Astrocyte of the spinal cord (primary cell): ENCODE measurements at regions not wholly inside any gene's neighbourhood (a gene's known extent, or its start where the extent isn't known, plus 50 kb on each side); places are given as distances from the start of the nearest gene placed in this dataset.

Experiments used
- DNase-seq: peaks from one replicate; pipeline ENCODE4 v3.0.0; 2011; ENCODE audit warnings: low read depth, low spot score
- H3K4me3 ChIP-seq: 2 replicates; pipeline ENCODE4 v1.5.1; 2011; ENCODE audit warnings: low read depth, mild to moderate bottlenecking, low read length, moderate library complexity
- CTCF ChIP-seq: IDR thresholded peaks from 2 replicates; pipeline ENCODE4 v1.5.1; 2012; ENCODE audit warnings: low read depth, mild to moderate bottlenecking, low read length, inconsistent platforms
- in situ Hi-C: cut with HindIII; loops from 2 replicates; pipeline ENCODE4 v1.10.0; 2017; ENCODE audit warnings: low sequenced_read_pairs

DNA sequence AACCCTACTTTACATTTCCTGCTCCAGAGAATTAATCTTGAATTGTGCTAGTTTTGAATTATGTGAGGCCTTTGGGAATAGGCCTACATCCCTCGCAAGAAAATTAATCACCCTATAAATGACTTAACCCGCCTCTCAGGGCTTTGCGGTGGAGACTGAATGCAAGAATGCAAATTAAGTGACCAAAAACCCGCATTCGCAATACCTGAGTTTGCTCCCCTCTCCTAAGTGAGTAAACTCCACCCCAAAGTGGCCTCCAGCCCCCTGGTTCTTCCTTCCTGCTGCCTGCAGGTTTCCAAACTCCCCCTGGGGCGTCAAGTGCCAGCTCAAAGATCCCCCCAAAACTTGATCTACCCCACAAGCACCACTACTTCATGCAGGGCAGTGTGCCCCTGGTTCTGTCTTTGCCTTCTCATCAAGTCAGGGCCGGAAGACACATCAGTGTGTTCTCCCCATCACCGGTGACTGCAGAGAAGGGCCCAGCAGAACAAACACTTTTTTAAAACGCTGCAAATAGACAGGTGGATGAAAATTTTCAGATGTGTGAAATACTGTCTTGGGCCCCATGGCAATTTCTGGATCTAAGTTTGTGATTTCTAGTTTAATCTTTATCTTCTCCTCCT lies 644.7 kb downstream of the VRK1 start:
- TF ChIP-seq CTCF: no peak

DNA sequence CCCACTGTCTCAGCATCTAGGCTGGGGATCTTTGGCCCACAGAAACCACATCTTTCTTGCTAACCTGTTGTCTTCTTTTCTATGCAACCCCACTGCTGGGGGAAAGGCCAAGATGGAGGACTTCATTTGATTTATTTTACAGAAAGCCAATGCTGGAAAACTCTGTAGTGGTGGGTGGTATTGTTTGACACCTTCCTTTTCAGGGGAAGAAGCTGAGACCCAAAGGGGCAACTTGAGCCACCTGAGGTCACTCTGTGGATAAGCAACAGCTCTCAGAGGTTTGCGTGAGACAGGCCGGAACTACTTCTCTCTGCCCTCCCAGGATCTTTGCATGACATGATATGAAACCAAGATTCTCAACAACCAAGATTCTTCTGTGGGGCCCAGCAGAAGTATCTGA lies 645.2 kb downstream of the VRK1 start:
- in situ Hi-C loops: no loop called here
- DNase-seq: no peak
- TF ChIP-seq CTCF: no peak
- no peak overlapping the region for H3K4me3 ChIP-seq

More for the DNA sequence above, 644.7 kb downstream of the VRK1 start:
- in situ Hi-C loops: no loop called here
- no peak overlapping the region for H3K4me3 ChIP-seq
- DNase-seq: no peak

GRCh38 chr14:97443412-97443811 lies 646.2 kb downstream of the VRK1 start:
- TF ChIP-seq CTCF: no peak
- in situ Hi-C loops: no loop called here
- no peak for DNase-seq
- H3K4me3 ChIP-seq: no peak overlapping the region

DNA sequence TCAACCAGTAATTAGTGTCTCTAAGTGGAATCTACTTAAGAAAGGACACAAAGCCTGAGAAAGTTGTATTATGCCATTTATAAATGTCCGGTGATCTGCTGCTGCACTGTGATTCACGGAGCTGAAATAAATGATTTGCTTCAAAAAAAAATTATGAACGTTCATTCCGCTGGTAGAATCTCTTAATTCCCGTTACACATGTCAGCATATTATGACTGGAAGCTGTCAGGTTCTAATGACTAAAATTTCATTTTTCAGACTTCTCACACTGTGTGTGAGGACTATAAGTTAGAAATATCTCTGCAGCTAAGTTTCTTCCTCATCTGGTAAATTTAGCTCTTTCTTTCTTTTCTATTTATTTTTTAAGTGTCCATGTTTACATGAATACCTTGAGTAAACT lies 647.1 kb downstream of the VRK1 start:
- no peak for DNase-seq
- no peak for TF ChIP-seq CTCF
- in situ Hi-C loops: no loop called here
- H3K4me3 ChIP-seq: no peak overlapping the region

DNA sequence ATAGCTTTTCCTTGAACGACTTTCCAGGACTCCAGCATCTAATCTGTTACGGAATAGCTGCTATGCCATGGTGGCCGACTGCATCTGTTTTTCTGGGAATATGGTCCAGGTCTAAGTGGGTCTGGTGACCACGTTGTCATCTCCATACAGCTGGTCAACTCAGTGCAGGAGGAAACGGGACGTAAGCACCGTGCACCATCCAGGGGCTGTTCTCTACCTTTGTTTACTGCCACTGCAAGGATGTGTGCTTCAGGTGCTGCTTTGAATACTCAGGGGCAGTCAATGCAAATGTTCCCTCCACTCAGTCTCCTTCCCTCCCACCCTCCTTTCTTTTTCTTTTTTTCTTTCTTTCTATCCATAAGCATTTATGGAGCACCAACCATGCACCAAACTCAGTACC lies 648.2 kb downstream of the VRK1 start:
- in situ Hi-C loops: no loop called here
- no peak overlapping the region for H3K4me3 ChIP-seq
- TF ChIP-seq CTCF: no peak
- no peak for DNase-seq

DNA sequence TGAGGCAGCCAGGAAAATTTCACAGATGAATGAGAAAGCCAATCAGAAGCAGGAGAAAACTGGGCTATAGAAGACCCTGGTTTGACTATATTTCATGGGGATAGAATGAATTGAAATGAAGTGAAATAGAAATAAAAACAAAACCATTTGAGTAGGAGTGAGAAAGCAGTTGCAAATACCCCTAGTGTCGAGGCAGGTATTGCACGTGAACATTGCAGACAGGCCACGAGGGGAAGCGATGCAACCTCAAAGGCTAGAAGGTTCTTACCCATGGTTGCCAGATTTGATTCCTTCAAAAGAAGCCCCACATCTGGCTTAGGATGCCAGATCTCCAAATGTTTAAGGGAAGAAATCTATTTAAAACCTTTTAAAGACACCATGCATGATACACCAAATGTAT lies 648.9 kb downstream of the VRK1 start:
- H3K4me3 ChIP-seq: no peak overlapping the region
- no peak for TF ChIP-seq CTCF
- DNase-seq: no peak
- in situ Hi-C loops: no loop called here

- H3K4me3 ChIP-seq: no peak overlapping the region
- TF ChIP-seq CTCF: no peak
- in situ Hi-C loops: no loop called here
- DNase-seq: no peak
Measured at GRCh38 chr14:97452314-97452713, 655.1 kb downstream of the VRK1 start.
